Activated CD8-positive, alpha-beta memory T cell treated with anti-CD3 and anti-CD28 coated beads, Interleukin-2, amount 10 ng/mL, durations not matched to agents 7 days and 5 days (primary cell): ENCODE measurements at regions not wholly inside any gene's neighbourhood (a gene's known extent, or its start where the extent isn't known, plus 50 kb on each side); places are given as distances from the start of the nearest gene placed in this dataset.

Experiments used
- ATAC-seq: fragments of 150-1000 bp; cut with Tn5 transposase; one replicate; pipeline ENCODE4 v1.10.0; 2021; ENCODE audit warnings: moderate library complexity
- CTCF ChIA-PET: fragments of 350-600 bp; sonication (Branson Sonifier 250); formaldehyde crosslinking; loops from one replicate; lab custom pipeline; 2021; ENCODE audit warnings: antibody characterized with exemption; lab: Charles Lee
- DNase-seq: peaks from one replicate; pipeline ENCODE4 v3.0.0-alpha.2; 2020
- H3K27ac Mint-ChIP-seq: one replicate; pipeline ENCODE4 v1.8.0; 2021; ENCODE audit warnings: mild to moderate bottlenecking, mixed read lengths
- H3K27me3 Mint-ChIP-seq: one replicate; pipeline ENCODE4 v1.8.0; 2021; ENCODE audit warnings: mixed read lengths
- H3K36me3 Mint-ChIP-seq: one replicate; pipeline ENCODE4 v1.8.0; 2021; ENCODE audit warnings: mild to moderate bottlenecking, mixed read lengths
- H3K4me1 Mint-ChIP-seq: one replicate; pipeline ENCODE4 v1.8.0; 2021; ENCODE audit warnings: mixed read lengths
- H3K4me3 Mint-ChIP-seq: one replicate; pipeline ENCODE4 v1.8.0; 2021; ENCODE audit warnings: mild to moderate bottlenecking, moderate library complexity, mixed read lengths
- H3K9me3 Mint-ChIP-seq: one replicate; pipeline ENCODE4 v1.8.0; 2022; ENCODE audit warnings: low read depth, mixed read lengths

DNA sequence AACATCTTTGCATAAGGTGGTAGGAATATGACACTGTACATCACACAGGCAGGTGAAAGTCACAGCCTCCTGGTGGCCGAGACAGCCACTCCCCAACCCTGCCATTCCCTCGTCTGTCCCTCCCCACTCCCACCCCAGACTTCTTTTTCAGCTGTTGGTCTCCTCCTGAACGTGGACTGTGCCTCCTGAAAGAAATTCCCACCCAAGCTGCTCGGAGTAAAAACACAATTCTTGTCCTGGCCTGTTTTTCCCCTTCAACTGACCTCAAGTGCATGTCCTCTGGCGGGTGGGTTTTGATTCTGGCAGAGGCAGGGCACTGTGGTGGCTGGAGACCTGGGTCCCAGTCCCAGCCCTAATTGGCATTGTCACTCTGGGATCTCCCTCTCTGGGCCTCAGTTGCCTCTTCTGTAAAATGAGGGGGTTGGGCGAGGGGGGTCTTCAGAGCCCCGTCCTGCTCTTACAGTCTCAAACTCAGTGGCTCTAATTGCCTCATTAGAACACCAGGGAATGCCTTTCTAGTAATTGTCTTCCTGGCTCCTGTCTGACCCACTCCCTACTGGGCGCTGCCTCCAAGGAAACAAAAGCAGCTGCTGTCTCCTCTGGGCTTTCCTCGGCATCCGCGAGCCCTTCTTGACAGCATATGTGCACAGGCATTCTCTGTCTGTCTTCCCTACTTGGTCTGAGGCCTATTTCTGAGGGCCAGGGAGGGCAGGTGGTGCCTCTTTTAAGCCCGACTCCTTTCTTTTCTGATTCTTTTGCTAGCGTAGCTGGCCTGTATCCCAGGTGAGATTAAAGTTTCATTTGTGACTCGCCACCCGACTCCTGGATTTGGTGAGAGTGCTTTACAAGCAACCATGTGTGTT is 186.6 kb upstream of the RMST start:
- no peak overlapping the region for H3K4me3 Mint-ChIP-seq
- no peaks in the 10 kb centered on the region for H3K36me3 Mint-ChIP-seq
- no peaks in the 10 kb centered on the region for H3K9me3 Mint-ChIP-seq
- ATAC-seq (no peak), DNase-seq (no peak)
- H3K27me3 Mint-ChIP-seq, result peaks cover 16% of the 10 kb centered on the region
- H3K27ac Mint-ChIP-seq, result no peak overlapping the region
- no peaks in the 10 kb centered on the region for H3K4me1 Mint-ChIP-seq
- CTCF ChIA-PET, result no interaction called here

DNA sequence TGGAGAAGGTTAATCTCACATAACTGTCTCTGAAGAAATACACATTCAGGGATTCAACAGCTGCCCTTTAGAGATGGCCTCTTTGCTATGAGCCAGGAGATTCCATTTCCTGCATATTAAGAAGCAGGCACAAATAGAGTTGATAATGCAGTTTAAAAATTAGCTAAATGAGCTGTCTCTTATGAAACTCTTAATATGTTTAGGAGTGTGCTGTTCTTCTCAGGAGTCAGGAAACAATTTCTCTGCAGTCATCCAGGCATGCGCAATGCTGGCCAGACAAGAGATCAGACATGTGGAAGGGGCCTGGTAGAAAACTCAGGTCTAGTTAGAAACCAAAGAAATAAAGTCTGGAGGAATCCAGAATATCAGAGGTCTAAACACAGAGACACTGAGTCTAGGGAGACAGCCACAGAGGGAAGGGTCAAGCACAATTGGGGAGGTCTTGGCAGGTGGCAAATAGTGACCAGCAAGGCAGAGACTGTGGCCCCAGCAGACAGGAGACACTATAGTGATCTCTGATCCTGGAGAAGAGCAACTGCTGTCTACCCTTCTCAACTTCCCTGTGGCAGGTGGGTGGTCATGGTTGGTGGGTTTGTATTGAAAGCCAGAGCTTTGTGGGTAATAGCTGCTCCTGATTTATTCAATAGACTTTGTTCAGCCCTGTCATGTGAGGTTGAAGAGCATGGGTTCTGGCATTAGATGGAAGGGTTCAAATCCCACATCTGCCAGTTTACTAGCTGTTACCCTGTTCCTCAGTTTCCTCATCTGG is 185.8 kb upstream of the RMST start:
- ATAC-seq (no peak), DNase-seq (no peak)
- H3K9me3 Mint-ChIP-seq, result no peaks in the 10 kb centered on the region
- CTCF ChIA-PET, result no interaction called here
- H3K27ac Mint-ChIP-seq, result no peak overlapping the region
- H3K4me1 Mint-ChIP-seq, result no peaks in the 10 kb centered on the region
- H3K4me3 Mint-ChIP-seq, result no peak overlapping the region
- peaks cover 16% of the 10 kb centered on the region for H3K27me3 Mint-ChIP-seq
- H3K36me3 Mint-ChIP-seq, result no peaks in the 10 kb centered on the region

DNA sequence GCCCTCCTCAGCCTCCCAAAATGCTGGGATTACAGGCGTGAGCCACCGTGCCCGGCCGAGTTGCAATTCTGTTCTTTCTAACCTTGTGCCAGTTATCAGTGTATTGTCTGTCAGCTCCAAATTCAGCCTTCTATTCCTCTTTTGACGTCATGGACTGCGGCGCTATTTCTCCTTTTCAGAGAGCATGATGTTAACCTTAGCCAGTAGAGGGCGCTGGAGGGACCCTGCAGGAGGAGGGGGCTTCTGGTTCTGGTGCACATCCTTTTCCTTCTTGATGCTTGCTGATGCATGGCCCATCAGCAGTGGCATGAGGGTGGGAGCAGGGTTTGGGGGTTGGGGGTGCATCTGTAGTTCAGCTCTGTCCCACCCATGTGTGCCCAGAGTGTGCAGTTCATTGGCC is 179.3 kb upstream of the RMST start:
- no peak overlapping the region for H3K27ac Mint-ChIP-seq
- peaks cover 2% of the 10 kb centered on the region for H3K27me3 Mint-ChIP-seq
- ATAC-seq, result no peak
- no peaks in the 10 kb centered on the region for H3K36me3 Mint-ChIP-seq
- DNase-seq, result no peak
- no peaks in the 10 kb centered on the region for H3K4me1 Mint-ChIP-seq
- CTCF ChIA-PET, result no interaction called here
- no peak overlapping the region for H3K4me3 Mint-ChIP-seq
- no peaks in the 10 kb centered on the region for H3K9me3 Mint-ChIP-seq

DNA sequence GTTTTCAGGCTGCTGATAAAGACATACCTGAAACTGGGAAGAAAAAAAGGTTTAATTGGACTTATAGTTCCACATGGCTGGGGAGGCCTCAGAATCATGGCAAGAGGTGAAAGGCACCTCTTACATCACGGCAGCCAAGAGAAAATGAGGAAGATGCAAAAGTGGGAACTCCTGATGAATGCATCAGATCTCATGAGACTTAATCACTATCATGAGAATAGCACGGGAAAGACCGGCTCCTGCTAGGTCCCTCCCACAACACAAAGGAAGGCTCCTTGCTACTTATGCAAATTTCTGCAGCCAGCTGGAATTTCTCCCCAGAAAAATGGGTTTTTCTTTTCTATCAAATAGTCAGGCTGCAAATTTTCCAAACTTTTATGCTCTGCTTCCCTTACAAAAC is 174.1 kb upstream of the RMST start:
- no peak for DNase-seq
- Mint-ChIP-seq H3K4me1 (no peaks in the 10 kb centered on the region), H3K27ac (no peak overlapping the region), H3K36me3 (no peaks in the 10 kb centered on the region), H3K9me3 (no peaks in the 10 kb centered on the region), H3K27me3 (peaks cover 2% of the 10 kb centered on the region), H3K4me3 (no peak overlapping the region)
- no peak for ATAC-seq
- CTCF ChIA-PET, result no interaction called here

DNA sequence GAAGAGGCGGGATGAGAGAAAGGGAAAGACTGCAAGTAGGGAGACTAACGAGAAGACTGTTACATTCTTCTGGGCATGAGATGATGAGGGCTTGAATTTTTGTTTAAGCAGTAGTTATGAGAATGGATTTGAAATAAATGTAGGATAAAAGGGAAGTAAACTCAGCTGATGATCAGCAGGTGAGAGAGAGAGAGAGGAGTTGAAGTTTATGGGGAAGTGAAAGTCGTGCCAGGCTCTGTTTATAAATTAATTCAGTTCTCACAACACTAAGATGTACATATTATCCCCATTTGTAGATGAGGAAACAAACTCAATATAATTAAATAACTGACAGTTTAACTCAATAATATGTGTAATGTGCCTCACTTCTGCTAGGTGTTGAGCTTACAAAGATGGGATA is 170.0 kb upstream of the RMST start:
- H3K4me3 Mint-ChIP-seq, result no peak overlapping the region
- no peaks in the 10 kb centered on the region for H3K4me1 Mint-ChIP-seq
- no peak for ATAC-seq
- CTCF ChIA-PET, result no interaction called here
- H3K36me3 Mint-ChIP-seq, result no peaks in the 10 kb centered on the region
- H3K27ac Mint-ChIP-seq, result no peak overlapping the region
- no peaks in the 10 kb centered on the region for H3K9me3 Mint-ChIP-seq
- no peak for DNase-seq
- peaks cover 2% of the 10 kb centered on the region for H3K27me3 Mint-ChIP-seq

DNA sequence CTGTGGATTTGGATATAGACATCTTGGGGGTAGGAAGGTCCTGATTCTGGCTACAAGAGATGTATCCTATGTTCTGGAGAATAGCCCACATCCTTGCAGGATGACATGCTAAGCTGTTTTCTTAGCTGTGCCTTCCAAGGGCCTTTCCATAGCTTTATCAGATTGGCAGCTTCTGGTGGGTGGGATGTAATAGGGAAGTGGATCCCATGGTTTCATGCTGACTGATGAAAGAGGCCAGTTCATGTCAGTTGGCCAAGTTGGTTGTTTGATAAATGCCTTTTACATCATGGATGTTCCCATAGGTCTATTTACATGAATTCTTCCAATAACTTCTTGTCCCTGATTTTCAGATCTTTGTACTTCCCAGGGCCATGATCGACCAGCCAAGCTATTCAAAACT is 169.1 kb upstream of the RMST start:
- ATAC-seq, result no peak
- Mint-ChIP-seq H3K9me3 (no peaks in the 10 kb centered on the region), H3K36me3 (no peaks in the 10 kb centered on the region), H3K4me3 (no peak overlapping the region), H3K27me3 (no peaks in the 10 kb centered on the region), H3K4me1 (no peaks in the 10 kb centered on the region), H3K27ac (no peak overlapping the region)
- no peak for DNase-seq
- CTCF ChIA-PET, result no interaction called here

DNA sequence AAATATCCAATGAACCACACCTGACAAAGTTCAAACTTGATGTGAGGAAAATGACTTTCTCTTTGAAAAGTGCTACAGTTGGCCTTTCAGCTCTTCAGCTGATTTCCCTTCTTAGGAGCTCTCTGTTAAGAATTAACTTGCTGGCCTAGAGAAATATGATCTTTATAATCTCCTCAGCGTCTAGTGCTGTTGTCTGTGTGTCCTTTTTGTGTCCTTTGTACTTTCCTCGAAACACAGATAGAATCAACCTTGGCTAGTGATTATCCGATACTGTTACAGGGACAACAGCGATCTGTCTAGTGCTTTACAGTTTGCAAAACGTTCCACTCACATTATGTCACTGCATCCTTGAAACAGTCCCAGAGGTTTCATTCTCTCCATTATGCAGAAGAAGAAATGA is 162.8 kb upstream of the RMST start:
- DNase-seq, result no peak
- no peak for ATAC-seq
- H3K36me3 Mint-ChIP-seq, result no peaks in the 10 kb centered on the region
- no peak overlapping the region for H3K4me3 Mint-ChIP-seq
- H3K4me1 Mint-ChIP-seq, result no peaks in the 10 kb centered on the region
- H3K27ac Mint-ChIP-seq, result no peak overlapping the region
- CTCF ChIA-PET, result no interaction called here
- no peaks in the 10 kb centered on the region for H3K27me3 Mint-ChIP-seq
- no peaks in the 10 kb centered on the region for H3K9me3 Mint-ChIP-seq

DNA sequence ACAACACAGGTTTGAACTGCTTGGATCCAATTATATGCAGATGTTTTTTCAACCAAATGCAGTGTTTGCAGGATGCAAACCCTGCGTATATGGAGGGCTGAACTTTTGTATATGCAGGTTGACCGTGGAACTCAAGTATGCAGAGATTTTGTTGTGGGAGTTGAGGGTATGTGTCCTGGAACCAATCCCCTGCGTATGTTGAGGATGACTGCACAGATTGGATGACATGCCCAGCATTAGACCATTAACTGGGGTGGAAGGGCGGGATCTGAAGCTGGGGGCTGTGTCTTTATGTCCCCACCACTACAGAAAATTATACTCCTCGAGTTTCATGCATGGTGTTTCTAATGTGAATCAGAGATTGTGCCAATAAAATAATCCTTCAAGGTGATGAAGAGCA is 162.2 kb upstream of the RMST start:
- no peaks in the 10 kb centered on the region for H3K9me3 Mint-ChIP-seq
- CTCF ChIA-PET, result no interaction called here
- ATAC-seq, result no peak
- H3K4me3 Mint-ChIP-seq, result no peak overlapping the region
- H3K36me3 Mint-ChIP-seq, result no peaks in the 10 kb centered on the region
- H3K4me1 Mint-ChIP-seq, result no peaks in the 10 kb centered on the region
- no peaks in the 10 kb centered on the region for H3K27me3 Mint-ChIP-seq
- no peak for DNase-seq
- H3K27ac Mint-ChIP-seq, result no peak overlapping the region

DNA sequence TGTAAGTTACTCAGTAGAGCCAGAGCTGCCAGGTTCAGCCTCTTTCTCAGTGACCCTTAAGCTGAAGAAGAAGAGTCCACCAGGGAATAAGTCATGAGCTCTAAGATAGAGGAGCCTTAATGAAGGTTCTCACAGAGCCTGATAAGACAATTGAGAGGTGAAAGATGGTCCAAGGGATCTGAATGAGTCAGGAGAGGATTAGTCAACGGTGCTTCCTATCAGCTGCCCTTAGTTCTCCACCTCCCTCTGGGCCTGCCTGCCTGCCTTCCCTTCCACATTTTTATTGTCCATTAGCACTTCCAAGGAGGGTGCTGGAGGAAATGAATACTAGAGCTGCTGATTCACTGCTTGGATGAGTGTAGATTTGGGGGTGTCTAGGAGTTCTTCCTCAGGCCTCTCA is 161.7 kb upstream of the RMST start:
- Mint-ChIP-seq H3K36me3 (no peaks in the 10 kb centered on the region), H3K9me3 (no peaks in the 10 kb centered on the region), H3K27me3 (no peaks in the 10 kb centered on the region), H3K4me1 (no peaks in the 10 kb centered on the region), H3K27ac (no peak overlapping the region), H3K4me3 (no peak overlapping the region)
- no peak for DNase-seq
- no peak for ATAC-seq
- CTCF ChIA-PET, result no interaction called here

DNA sequence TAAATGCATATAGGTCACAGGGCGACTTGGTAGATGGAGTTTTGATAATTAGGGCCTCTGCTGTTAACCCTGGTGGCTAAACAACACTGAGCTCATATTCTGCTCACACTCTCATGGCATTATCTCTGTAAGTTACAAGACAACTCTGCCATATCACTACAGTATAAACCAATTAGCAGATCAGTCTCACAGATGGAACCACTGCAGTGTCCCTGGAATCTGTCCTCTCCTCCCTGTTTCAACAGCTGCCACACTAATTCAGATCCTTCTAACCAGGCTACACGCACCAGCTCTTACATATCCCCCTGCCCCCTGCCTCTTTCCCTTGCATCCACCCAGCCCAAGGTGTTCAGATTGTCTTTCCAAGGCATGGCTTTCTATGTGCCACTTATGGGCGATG is 161.0 kb upstream of the RMST start:
- Mint-ChIP-seq H3K4me3 (no peak overlapping the region), H3K27ac (no peak overlapping the region), H3K9me3 (no peaks in the 10 kb centered on the region), H3K27me3 (no peaks in the 10 kb centered on the region), H3K4me1 (no peaks in the 10 kb centered on the region), H3K36me3 (no peaks in the 10 kb centered on the region)
- CTCF ChIA-PET, result no interaction called here
- DNase-seq, result no peak
- ATAC-seq, result no peak

DNA sequence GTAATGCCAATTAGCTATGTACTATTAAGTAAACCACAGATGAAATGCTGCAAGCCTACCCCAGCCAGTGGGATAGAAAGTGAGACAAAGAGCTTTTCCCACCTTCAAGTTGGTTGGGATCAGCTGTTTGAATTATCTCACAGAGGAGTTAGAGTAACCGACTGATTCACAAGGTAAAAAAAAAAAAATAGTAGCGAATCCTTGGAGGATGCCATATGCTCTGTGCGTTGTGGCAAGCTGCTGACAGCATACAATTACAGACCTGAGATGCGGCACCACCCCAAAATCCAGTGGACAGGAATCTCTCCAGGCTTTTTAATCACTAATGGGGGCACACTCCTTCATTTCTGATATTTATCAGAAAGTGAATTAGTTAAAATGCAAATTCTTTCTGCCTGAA is 157.0 kb upstream of the RMST start:
- no peak for DNase-seq
- H3K36me3 Mint-ChIP-seq, result no peaks in the 10 kb centered on the region
- H3K9me3 Mint-ChIP-seq, result no peaks in the 10 kb centered on the region
- CTCF ChIA-PET, result interaction anchor here (1.3 kb wide), 1 partner anchor 157 kb away, joined by 3 read pairs; no protein-coding TSS in a partner anchor
- H3K4me3 Mint-ChIP-seq, result no peak overlapping the region
- no peaks in the 10 kb centered on the region for H3K4me1 Mint-ChIP-seq
- H3K27ac Mint-ChIP-seq, result no peak overlapping the region
- ATAC-seq, result no peak
- peaks cover 7% of the 10 kb centered on the region for H3K27me3 Mint-ChIP-seq

DNA sequence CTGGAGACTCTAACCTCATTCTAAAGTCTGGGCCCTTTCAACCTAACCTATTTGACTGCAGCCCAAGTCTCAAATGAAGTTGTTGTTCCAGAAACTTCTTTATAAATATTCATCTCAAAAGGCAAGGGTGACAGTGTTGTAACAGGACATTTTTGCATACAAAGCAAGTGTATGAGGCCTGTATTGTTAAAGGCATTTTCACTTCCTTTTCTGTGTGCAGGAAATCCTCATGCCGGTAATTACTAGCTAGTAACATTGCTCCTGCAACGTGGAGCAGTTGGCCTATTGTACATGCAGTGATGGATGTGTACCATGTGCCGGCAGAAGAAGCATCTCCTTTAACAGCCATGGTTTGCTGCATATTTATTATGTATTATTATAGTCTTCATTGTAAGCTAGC is 156.5 kb upstream of the RMST start:
- peaks cover 12% of the 10 kb centered on the region for H3K27me3 Mint-ChIP-seq
- H3K4me1 Mint-ChIP-seq, result no peaks in the 10 kb centered on the region
- no peaks in the 10 kb centered on the region for H3K9me3 Mint-ChIP-seq
- CTCF ChIA-PET, result no interaction called here
- no peak overlapping the region for H3K4me3 Mint-ChIP-seq
- no peaks in the 10 kb centered on the region for H3K36me3 Mint-ChIP-seq
- H3K27ac Mint-ChIP-seq, result no peak overlapping the region
- ATAC-seq (no peak), DNase-seq (no peak)

DNA sequence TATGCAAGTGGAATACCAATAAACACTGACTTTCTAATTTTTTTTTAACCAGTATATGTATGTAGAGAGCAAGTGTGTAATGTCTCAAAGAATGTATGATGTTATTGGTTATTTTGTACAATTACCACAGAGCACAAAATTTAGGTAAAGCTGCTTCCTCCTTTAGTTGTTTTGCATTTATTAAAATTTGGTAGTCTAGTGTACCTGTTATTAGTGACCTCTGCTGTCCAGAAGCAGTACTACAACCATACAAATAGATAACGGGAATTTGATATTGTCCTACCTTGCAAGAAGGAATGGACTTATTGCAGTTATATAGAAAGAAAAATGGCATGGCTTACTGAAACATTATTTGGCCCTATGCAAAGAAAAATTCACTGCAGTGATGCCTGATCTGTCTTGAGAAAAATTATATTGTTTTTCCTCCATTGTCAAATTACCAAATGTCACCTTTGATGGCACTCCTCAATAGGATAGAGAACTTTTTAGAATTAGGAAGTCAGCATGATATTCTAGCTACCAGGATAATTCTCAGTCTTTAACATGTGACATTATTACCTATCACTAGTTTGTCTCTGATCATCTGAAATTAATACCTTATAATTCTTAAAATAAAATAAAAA is 153.9 kb upstream of the RMST start:
- no peak overlapping the region for H3K4me3 Mint-ChIP-seq
- H3K27ac Mint-ChIP-seq, result no peak overlapping the region
- DNase-seq (no peak), ATAC-seq (no peak)
- no peaks in the 10 kb centered on the region for H3K9me3 Mint-ChIP-seq
- no peaks in the 10 kb centered on the region for H3K36me3 Mint-ChIP-seq
- H3K27me3 Mint-ChIP-seq, result peaks cover 24% of the 10 kb centered on the region
- CTCF ChIA-PET, result interaction anchor here (0.7 to 1.7 kb wide), 5 partner anchors 10 to 731 kb away, joined by 3 to 5 read pairs (median 3); no protein-coding TSS in a partner anchor
- H3K4me1 Mint-ChIP-seq, result no peaks in the 10 kb centered on the region
